HG02759 (cell line): ENCODE measurements at regions not wholly inside any gene's neighbourhood (a gene's known extent, or its start where the extent isn't known, plus 50 kb on each side); places are given as distances from the start of the nearest gene placed in this dataset.

Experiments used
- ATAC-seq: cut with Tn5 transposase; IDR thresholded peaks from one replicate; pipeline ENCODE4 v1.9.1; 2021; ENCODE audit warnings: mild to moderate bottlenecking, moderate library complexity; ENCODE audit not compliant: unreplicated experiment

DNA sequence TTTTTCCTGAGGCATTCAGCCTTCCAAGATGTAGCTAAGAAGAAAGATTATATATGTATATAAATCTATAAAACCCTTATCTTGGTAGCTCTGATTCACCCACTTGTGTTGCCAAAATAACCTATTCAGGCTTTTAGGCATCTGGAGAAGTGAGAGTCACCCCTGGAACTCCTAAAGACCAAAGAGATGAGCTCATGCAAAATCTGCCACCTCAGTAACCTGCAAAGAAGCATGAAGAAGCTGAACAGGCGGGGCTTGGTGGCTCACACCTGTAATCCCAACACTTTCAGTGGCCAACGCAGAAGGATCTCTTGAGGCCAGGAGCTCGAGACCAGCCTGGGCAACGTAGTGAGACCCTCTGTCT, 393.7 kb downstream of the FOXO1 start:
- no peak for ATAC-seq

DNA sequence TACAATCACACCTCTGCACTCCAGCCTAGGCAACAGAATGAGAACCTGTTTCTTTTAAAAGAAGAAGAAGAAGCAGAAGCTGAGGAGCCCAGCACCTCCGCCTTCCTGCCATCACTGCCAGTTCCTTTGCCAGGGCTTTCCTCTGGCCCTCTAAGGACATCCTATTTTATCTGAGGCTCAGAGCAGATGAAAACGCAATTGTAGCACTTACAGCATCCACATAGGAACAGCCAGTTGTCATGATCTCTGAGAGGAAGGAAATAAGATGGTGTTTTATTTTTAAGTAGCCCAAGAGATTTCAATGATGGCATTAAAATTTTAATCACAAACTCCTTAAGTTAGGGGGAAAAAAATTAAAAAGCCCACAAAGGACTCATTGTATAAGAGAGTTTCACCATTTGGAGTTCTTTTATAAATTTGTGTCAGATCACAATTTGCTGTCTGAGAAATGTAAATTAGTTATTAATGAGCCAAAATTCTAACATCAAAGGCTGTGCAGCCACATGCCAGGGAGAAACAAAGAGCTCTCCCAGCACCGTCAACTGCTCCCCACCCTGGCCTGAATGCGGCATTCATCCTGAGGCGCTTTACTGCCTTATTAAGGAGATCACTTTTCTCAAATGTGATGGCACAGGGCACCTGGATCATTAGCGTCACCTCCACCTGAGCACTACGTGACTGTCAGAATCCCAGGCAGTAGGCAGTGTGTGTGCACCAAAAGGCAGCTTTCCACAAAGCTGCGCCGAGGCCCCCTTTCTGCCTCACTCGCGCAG, 393.0 kb downstream of the FOXO1 start:
- ATAC-seq, result no peak

DNA sequence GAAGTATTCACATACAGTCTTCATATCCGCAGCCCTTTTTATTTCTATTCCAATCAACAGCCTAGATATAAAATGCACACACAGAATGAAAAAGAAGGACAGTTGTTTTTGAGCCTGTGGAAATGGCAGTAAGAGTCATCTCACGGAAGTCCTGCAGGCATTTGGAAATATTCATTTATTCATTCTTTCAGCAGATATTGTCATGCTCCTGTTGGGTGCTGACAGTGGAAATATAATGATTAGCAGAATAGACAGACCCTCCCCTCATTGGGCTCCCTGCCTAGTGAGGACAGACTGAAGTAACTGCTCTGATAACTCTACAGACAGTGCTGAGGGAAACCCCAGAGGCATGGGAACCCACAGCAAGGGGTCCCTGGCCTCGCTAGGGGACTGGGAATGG, 392.3 kb downstream of the FOXO1 start:
- ATAC-seq, result no peak

DNA sequence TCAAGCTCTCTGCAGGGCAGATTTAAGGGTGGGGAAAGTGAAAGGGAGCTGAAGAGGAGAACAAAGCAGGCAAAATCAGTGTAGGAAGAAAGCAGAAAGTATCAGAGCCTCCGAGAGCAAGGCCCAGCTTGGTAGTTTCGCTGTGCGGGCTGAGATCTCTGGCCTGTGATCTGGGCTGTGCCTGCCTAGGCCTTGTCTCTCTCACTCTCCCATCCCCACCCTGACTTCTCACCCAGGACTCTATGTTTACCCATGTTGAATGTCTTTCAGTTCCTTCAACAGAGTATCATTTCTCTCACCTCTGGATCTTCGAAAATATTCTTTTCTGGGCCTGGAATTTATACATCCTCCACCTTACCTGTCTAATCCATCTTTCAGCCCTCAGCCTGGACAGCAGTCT, 391.3 kb downstream of the FOXO1 start:
- ATAC-seq, result no peak

DNA sequence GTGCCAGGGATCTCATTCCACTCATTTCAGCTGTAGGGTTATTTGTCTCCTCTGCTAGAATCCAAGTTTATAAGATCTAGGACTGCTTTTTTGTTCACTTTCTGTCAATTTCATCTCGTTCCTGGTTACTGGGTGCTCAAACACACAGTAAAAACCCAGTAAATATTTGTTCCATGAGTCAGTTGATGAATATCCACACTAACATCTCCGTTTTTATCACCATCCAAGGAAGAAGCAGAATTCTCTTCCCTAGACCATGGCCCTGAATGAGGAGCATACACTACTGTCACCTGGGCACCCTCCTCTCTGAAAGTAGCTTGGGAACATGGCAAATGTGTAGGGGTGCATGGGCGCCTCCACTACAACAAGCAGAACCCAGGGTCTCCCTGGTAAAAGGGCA, 390.8 kb downstream of the FOXO1 start:
- no peak for ATAC-seq

DNA sequence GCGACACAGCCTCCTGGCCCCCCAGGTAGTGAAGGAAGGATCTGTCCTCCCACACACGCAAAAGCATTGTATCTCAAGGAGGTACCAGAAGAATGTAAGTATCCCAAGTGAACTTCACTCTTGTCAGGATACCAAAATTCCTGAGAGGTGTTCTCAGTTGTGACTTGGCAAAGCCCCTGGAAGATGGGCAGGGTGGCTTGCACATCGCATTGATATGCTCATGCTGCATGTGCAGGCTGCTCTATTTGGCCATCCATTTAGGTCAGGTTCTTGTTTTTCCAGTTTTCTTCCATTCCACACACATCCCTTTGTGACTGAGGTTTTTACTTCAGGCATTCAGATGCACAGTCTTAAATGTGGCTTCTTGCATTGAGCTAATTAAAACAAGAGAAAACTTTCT, 382.8 kb downstream of the FOXO1 start:
- ATAC-seq, result no peak

DNA sequence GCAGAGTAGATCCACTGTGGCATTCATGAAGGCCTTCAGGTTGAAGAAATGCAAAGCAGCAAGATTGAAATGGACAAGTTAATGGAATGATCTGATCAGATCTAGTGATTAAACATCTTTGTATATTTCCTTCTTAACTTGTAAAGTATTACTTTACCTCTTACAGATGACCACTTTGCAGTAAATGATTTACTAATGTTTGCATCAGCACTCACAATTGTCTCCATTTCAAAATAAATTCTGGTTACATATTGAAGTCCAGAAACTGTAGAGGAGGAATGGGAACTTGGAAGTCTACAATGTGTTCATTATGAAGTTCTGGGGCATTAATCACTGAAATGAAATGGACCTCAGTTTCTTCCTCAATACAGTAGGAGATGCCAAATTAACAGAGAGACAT, 380.8 kb downstream of the FOXO1 start:
- no peak for ATAC-seq

DNA sequence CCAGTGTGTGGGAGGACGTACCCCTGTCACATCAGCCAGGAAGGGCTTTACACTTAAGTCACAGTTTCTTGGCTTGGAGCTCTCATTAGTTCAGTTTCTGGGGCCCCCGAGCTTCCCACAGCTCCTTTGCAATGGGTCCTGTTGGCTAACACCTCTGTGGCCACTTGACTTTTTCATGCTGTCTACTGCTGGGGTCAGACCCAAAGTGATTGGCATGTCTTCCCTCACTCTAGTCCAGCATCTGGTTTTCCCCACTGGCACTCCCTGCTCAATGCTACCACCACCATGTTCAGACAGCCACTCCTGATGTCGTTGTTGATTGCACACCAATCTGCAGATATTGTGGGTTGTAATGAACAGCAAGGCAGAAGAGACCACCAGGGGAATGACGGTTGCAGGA, 379.0 kb downstream of the FOXO1 start:
- ATAC-seq, result no peak

DNA sequence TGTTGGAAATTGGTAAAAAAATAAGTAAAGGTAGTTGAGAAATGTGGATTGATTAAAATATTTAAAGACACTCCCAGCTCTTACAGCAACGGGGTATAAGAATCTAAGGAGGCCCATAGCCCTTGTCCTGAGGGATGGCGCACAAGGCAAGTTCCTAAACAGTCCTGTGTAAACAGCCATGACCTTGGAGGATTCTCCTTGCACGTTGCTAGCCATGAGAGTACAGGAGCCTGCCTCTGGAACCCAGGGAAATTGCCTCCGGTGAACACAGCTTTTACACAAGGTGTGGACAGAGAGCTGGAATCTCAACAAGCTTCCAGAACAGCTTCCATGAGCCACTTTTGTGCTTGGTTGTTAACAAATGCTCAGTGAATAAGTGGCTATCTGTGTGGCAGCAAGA, 378.2 kb downstream of the FOXO1 start:
- no peak for ATAC-seq

DNA sequence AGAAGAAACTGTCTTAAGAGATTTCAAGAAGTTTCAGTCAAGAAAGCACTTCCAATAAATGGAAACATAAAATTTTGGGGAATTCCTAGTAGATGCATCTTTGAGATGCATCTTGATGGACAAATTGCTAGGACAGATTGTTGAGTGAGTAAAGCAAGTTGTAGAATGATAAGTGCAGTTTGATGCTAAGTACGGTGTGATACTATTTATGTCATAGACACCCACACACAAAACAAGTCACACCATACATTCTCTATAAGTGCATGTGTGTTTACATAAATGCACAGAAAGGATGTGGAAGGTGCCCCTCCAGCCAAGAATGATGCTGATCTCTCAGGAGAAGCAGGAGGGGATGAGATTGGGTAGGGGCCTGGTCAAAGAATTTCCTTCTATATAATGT, 375.7 kb downstream of the FOXO1 start:
- ATAC-seq, result no peak

DNA sequence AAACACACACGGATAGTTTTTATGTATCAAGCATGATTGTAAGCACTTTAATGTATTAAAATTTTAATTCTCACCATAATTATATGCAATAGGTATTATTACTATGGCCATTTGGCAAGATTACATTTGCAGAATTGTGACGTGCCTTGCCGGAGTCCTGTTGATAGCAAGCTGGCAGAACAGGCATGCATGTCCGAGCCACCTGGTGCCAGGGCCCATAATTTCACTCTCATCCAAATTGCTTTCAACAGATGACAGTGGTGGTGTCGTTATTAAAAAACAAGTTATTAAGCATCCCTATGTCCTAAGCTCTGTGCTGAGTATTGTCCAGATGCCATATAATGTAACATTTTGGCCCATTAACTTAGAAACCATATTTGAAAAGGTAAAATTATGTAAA, 374.3 kb downstream of the FOXO1 start:
- no peak for ATAC-seq

DNA sequence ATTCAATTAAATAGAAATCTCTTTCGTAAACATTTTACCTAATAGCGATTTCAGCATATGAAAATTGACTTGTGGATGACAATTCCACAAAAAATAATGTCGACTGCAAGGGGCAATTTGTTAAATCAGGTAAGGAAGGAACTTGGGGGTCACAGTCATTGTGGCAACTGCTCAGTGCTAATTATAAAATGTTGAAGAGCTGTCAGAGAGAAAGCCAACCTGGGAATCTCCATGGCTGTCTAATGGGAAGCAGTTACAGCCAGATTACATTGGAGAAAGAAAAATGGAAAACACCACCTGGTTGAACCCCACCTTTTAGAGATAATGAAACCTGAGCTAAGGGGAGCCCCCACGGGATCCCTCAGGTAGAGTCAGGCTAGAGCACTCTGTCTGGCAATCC, 373.9 kb downstream of the FOXO1 start:
- no peak for ATAC-seq

DNA sequence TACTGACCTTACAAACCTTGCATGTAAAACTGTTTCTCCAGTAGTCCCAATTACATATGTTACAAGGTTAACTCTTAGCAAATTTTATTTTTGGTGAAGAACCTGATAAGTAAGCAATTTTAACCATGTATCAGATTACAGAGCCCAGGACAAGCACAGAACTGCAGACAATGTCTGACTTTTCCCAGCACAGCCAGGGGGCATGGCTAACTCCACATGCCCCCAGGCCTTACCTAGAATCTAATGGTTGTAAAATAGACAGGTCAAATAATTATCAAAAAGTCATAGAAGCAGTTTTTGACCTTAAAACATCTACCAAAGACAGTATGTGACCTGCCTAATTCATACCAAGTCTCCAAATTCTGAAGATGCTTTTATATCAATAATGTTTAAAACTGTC, 364.1 kb downstream of the FOXO1 start:
- no peak for ATAC-seq

DNA sequence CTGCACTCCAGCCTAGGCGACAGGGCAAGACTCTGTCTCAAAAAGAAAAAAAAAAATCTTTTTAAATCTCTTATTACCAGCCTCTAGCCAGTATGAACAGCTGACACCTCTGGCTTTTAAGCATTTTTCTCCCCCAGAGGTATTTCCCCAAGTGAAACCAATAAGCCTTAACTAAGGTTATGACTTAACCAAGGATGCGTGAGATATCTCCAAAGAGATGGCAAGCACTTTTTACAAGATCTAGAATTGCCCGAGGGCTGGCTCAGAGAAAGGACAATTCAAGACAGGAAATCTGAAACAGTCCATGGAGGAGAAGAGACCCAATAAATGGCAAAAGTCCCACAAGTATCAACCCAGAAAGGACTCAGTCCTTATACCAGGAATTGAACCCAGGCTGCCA, 362.1 kb downstream of the FOXO1 start:
- ATAC-seq, result no peak

DNA sequence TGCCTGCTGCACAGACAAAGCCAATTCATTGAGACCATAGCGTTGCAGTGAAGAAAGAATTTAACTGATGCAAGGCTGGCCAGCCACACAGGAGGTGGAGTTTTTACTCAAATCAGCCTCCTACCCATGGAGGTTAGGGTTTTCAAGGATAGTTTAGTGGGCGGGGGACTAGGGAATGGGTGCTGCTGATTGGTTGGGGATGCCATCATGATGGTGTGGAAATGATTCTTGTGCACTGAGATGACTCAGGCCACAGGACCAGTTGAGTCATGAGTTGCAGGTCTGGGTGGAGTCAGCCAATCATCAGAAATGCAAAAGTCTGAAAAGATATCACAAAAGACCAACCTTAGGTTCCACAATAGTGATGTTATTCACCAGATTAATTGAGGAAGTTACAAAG, 359.6 kb downstream of the FOXO1 start:
- no peak for ATAC-seq

DNA sequence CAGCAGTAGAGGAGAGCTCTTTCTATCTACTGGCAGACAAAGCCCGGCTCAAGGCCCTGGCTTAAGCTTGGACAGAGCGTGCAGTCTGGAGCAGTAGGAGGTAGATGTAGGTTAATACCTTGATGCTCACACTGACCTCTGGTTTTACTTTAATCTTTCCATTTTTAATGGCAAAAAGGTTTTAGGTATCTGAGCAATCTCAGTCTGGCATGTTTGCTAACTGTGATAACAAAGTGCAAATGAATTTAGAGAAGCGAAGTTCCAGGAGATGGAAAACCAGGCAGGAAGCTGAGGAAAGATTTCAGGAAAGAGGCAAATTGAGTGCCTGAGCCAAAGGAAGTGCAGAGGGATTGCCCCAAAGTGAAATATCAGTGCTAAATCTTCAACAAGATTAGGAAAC, 356.6 kb downstream of the FOXO1 start:
- no peak for ATAC-seq

DNA sequence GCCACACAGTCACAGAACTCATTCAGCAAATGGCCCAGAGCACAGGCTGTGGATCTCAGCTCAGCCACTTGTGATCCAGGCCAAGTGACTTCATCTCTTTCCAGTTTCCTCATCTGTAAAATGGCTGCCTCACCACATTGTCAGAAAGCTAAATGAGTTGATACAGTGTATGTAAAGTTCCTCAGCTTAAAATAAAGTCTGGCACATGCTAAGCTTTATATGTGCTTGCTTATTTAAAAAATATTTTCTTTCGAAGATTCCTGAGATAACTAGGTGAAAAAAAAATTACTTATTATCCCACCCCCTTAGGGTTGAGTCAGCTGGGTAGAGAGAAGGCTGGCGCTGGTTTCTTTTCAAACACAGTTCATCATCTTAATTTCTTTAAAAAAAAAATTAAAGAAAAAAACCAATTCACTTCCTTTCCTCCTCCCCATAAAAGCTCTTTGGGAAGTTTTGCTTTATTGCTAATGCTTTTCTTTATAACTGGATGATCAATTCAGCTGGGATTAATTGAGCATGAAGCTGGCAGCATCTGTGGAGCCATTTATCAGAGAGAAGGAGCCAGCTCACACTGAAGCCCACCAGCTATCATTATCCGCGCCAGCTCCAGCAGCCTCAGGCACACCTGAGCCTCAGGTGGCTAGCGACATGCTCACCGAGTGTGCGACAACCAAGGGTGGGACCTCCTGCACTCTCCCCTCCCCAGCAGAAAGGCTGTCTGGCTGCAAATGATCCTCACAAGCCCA, 354.9 kb downstream of the FOXO1 start:
- no peak for ATAC-seq

DNA sequence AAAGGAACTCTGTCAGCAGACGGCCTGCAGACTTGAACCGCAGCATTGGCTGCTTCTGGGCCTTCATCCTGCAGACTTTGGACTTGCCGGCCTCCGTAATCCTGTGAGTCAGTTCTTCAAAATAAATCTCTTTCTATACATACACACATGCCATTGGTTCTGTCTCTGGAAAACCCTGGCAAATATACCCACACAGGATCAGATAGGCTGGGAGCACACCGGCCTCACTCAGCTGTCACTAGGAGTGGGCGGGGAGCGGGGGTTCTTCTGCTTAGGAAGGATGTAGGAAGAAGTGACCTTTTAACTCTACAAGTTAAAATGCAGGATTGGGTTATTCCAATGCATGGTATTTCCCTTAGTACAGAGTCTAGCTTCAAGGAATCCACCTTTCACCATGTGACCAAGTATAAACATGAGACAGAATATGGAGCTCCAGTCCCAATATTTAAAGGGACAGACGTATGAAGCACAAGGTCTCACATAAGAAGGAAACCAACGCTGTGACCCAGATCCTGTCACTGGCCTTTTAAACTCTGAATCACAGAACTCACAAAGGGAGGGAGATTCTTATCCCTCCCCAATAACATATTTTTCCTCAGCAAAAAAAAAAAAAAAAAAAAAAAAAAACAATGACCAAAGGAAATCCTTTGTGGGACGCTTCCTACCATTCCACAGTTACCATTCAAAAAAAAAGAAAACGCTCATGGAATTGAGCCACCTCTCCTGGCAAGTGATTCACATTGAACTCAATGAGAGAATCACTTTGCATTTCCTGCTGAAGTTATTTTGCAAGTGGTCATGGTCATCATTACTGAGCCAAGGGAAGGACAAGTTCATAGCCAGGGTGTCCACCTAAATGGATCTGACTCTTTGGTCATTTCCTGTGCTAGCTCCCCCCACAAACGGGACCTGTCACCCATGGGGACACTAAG, 352.9 kb downstream of the FOXO1 start:
- ATAC-seq, result no peak

DNA sequence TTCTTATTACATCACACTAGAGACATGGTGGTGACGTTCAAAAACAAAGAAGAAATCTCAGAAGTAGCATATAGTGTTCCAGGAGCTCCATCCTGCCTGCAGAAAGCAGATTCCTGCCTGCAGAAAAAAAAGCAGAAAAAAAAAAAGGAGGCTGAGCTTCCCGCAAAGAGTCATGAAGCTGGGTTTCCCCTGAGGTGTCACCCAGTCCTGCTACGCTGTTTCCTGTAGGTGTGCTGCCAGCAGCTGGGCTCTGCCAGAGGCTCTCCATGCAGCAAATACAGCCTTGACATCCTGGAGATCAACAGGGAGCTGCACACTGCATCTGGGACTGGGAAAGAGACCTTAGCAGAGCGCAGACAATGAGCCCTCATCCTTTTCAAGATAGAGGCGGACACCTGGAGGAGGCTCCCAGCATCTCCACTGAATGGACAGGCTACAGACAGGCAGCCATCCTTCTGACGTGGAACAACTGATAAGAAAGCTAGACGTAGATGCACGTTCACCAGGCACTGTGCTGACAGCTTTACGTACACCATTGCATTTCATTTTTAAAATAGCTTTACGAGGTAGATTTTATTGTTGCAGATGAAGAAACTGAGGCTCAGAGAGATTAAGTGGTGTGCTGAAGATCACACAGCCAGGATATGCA, 350.9 kb downstream of the FOXO1 start:
- no peak for ATAC-seq

DNA sequence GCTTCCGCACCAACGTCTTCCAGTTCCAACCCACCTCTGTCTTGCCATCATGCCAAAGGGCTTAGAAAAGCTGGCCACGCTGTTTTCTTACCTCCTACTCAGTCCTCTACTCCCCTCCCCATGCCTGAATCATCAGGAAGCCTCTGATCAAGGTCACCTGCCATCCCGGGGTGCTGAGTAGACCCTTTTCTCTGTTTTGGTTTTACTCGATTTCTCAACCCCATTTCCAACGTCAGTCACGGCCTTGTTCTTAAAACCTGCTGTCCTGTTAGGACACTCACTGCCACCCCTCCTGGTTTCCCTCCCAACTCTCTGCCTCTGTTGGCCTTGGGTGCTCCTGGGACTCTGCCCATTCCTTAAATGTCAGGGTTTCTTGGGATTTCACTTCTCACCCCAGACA, 350.1 kb downstream of the FOXO1 start:
- ATAC-seq, result no peak

DNA sequence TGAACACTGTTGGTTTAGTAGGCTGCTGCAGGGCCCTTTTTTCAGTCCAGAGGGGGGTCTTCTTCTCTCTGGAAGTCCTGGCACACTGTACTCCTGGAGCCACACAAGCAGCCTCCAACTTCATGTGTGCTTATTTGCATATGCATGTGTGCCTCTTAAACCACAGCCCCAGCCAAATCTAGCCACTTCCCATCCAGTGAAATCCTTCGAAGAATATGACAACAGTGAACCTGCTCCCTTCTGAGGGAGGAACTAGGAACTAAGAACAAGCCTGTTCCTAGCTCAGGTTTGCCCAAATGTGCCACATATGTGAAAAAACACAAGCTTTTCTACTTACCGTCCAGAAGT, 348.5 kb downstream of the FOXO1 start:
- ATAC-seq, result no peak
